ENCODE measurements at regions not wholly inside any gene's neighbourhood (a gene's known extent, or its start where the extent isn't known, plus 50 kb on each side); places are given as distances from the start of the nearest gene placed in this dataset.
A peak's percentile ranks its signal among the peaks of the same experiment; 100 is the strongest.

GRCh38 chr2:74777161-74777900 is 56.6 kb upstream of the HK2 start:
- Histone ChIP-seq H3K36me3 (replicated peaks in 1 of 2; ENCODE audit: control insufficient read depth in 1 of 2, insufficient read depth in 2 of 2, low read length in 2 of 2) (no peaks in the 10 kb centered on the region), H4K20me1 (ENCODE audit: insufficient read depth, low read length) (no peaks in the 10 kb centered on the region), H3K79me2 (ENCODE audit: insufficient read depth, low read length) (no peaks in the 10 kb centered on the region), H3K27me3 (ENCODE audit: control insufficient read depth in 2 of 2, insufficient read depth in 2 of 2, low read length in 2 of 2) (no peaks in the 10 kb centered on the region), H3K4me2 (replicated peaks; ENCODE audit: extremely low read depth, low read length, poor library complexity, severe bottlenecking) (no peak overlapping the region), H3K27ac (ENCODE audit: low read depth in 1 of 2, low read length in 2 of 2) (no peak overlapping the region), H3K9ac (ENCODE audit: insufficient read depth, low read length, poor library complexity, severe bottlenecking) (no peak overlapping the region), H3K4me1 (ENCODE audit: control insufficient read depth in 1 of 2, insufficient read depth in 2 of 2, low read length in 2 of 2) (peaks cover 8% of the 10 kb centered on the region in 2 donors), H2AFZ (ENCODE audit: insufficient read depth, low read depth, low read length, poor library complexity, severe bottlenecking) (peak overlapping the region; percentile 27), H3K4me3 (replicated peaks in 1 of 3; ENCODE audit: low read depth in 2 of 3, low read length in 3 of 3) (no peak overlapping the region), H3K9me3 (replicated peaks in 1 of 2; ENCODE audit: control insufficient read depth in 1 of 2, insufficient read depth in 1 of 2, low read length in 2 of 2) (no peaks in the 10 kb centered on the region)
- no peaks in the 10 kb centered on the region for H3K36me3 Mint-ChIP-seq
- peaks cover 0 to 9% (median 0%) of the 10 kb centered on the region in 7 donors for H3K9me3 Mint-ChIP-seq
- WGBS (ENCODE audit: insufficient coverage) = 51% methylated on average over 5 of the region's 8 CpGs
- no peak for DNase-seq
- H3K4me1 Mint-ChIP-seq = peaks cover 14% of the 10 kb centered on the region
- H3K4me3 Mint-ChIP-seq = no peak overlapping the region
- H3K27me3 Mint-ChIP-seq (ENCODE audit: low read depth in 3 of 3) = peaks cover 0 to 8% (median 4%) of the 10 kb centered on the region in 3 donors
- peak overlapping the region in 3 of 7 donors; percentile 28 to 81 (median 42) for H3K27ac Mint-ChIP-seq
- intact Hi-C loops (cut with micrococcal nuclease) = loop anchor here in 1 of 2 donors (10.0 kb wide), 1 partner anchor 1683 kb away; no protein-coding TSS in a partner anchor
- no peak for TF ChIP-seq CTCF (IDR thresholded peaks at IDR 0.05)

GRCh38 chr2:74778381-74779264 is 55.3 kb upstream of the HK2 start:
- DNase-seq = no peak
- no peak overlapping the region for H3K4me3 ChIP-seq (replicated peaks in 1 of 3; ENCODE audit: low read depth in 2 of 3, low read length in 3 of 3)
- Mint-ChIP-seq H3K27ac (no peak overlapping the region), H3K4me1 (peaks cover 17% of the 10 kb centered on the region), H3K36me3 (no peaks in the 10 kb centered on the region), H3K4me3 (no peak overlapping the region), H3K27me3 (ENCODE audit: low read depth in 3 of 3) (peaks cover 1 to 6% (median 4%) of the 10 kb centered on the region in 3 donors), H3K9me3 (peaks cover 0 to 8% (median 0%) of the 10 kb centered on the region in 7 donors)
- H3K9ac ChIP-seq (ENCODE audit: insufficient read depth, low read length, poor library complexity, severe bottlenecking) = no peak overlapping the region
- no peaks in the 10 kb centered on the region for H3K27me3 ChIP-seq (ENCODE audit: control insufficient read depth in 2 of 2, insufficient read depth in 2 of 2, low read length in 2 of 2)
- no peak overlapping the region for H3K27ac ChIP-seq (ENCODE audit: low read depth in 1 of 2, low read length in 2 of 2)
- H2AFZ ChIP-seq (ENCODE audit: insufficient read depth, low read depth, low read length, poor library complexity, severe bottlenecking) = no peak overlapping the region
- TF ChIP-seq CTCF (IDR thresholded peaks at IDR 0.05) = no peak
- no peak overlapping the region for H3K4me2 ChIP-seq (replicated peaks; ENCODE audit: extremely low read depth, low read length, poor library complexity, severe bottlenecking)
- H4K20me1 ChIP-seq (ENCODE audit: insufficient read depth, low read length) = no peaks in the 10 kb centered on the region
- peaks cover 8 to 12% of the 10 kb centered on the region in 2 donors for H3K4me1 ChIP-seq (ENCODE audit: control insufficient read depth in 1 of 2, insufficient read depth in 2 of 2, low read length in 2 of 2)
- H3K79me2 ChIP-seq (ENCODE audit: insufficient read depth, low read length) = no peaks in the 10 kb centered on the region
- 84% methylated on average over 9 of the region's 16 CpGs for WGBS (ENCODE audit: insufficient coverage)
- H3K9me3 ChIP-seq (replicated peaks in 1 of 2; ENCODE audit: control insufficient read depth in 1 of 2, insufficient read depth in 1 of 2, low read length in 2 of 2) = no peaks in the 10 kb centered on the region
- intact Hi-C loops (cut with micrococcal nuclease) = loop anchor here in 1 of 2 donors (10.0 kb wide), 1 partner anchor 1684 kb away; no protein-coding TSS in a partner anchor
- no peaks in the 10 kb centered on the region for H3K36me3 ChIP-seq (replicated peaks in 1 of 2; ENCODE audit: control insufficient read depth in 1 of 2, insufficient read depth in 2 of 2, low read length in 2 of 2)
